K562 (cell line): ENCODE measurements at regions not wholly inside any gene's neighbourhood (a gene's known extent, or its start where the extent isn't known, plus 50 kb on each side); places are given as distances from the start of the nearest gene placed in this dataset.

Experiments used
- SLC30A9 ChIP-seq: fragments of 250-450 bp; sonication (Bioruptor Pico); IDR thresholded peaks from 2 replicates; pipeline ENCODE4 v1.8.0; 2022; ENCODE audit warnings: mild to moderate bottlenecking, moderate library complexity
- WHSC1 ChIP-seq: IDR thresholded peaks from one replicate; pipeline ENCODE4 v1.6.1; 2012; ENCODE audit warnings: low read length, control low read depth, inconsistent platforms
- ZNF121 ChIP-seq: sonication (generic); formaldehyde crosslinking; conservative IDR thresholded peaks from 2 replicates; pipeline ENCODE4 v1.8.0; 2022; ENCODE audit warnings: missing genetic modification reagents
- ZNF134 ChIP-seq: fragments of 250-450 bp; sonication (Bioruptor Pico); conservative IDR thresholded peaks from 2 replicates; pipeline ENCODE4 v1.4.0; 2020
- ZNF76 ChIP-seq: fragments of 250-450 bp; sonication (Bioruptor Pico); IDR thresholded peaks from 2 replicates; pipeline ENCODE4 v1.4.0; 2020; ENCODE audit warnings: mild to moderate bottlenecking, moderate library complexity, borderline replicate concordance
- ZZZ3 ChIP-seq: fragments of 450-650 bp; IDR thresholded peaks from 2 replicates; pipeline ENCODE4 v1.6.1; 2016; ENCODE audit warnings: antibody characterized with exemption, mild to moderate bottlenecking, moderate library complexity
- TF ChIP-seq, protein P1 (sequence below): fragments of 450-650 bp; IDR thresholded peaks from 2 replicates; pipeline ENCODE4 v1.7.1; 2018; ENCODE audit warnings: mild to moderate bottlenecking, low read depth; ENCODE audit not compliant: partially characterized antibody
- TF ChIP-seq, protein P2 (sequence below), 2 experiments: fragments of 450-650 bp in 1 of 2; sonication (generic) in 1 of 2; formaldehyde crosslinking in 1 of 2; IDR thresholded peaks in 1 of 2; conservative IDR thresholded peaks in 1 of 2; 2 replicates each; pipeline versions ENCODE4 v1.6.1 to v1.8.1; 2016 to 2023; ENCODE audit warnings: mild to moderate bottlenecking in 2 of 2, moderate library complexity in 2 of 2, inconsistent platforms in 1 of 2, missing genetic modification reagents in 1 of 2
- TF ChIP-seq, protein P3 (sequence below): fragments of 200-800 bp; sonication (Bioruptor generic); IDR thresholded peaks from 2 replicates; pipeline ENCODE4 v1.6.1; 2016; ENCODE audit warnings: missing genetic modification characterization, missing compliant biosample characterization
- TF ChIP-seq, protein P4 (sequence below): sonication (generic); IDR thresholded peaks from 2 replicates; pipeline ENCODE4 v1.6.1; 2016

DNA sequence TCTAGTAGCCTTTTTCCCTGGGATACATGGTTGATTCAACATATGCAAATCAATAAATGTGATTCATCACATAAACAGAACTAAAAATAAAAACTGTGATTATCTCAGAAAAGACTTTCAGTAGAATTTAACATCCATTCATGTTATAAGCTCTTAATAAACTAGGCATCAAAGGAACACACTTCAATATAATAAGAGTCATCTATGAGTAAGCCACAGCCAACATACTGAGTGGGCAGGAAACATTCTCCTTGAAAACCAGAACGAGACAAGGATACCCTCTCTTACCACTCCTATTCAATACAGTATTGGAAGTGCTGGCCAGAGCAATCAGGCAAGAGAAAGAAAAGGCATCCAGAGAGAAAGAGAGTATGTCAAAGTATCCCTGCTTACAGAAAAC is 239.9 kb downstream of the ATPSCKMT start (continued):
- TF ChIP-seq, protein P1, sequence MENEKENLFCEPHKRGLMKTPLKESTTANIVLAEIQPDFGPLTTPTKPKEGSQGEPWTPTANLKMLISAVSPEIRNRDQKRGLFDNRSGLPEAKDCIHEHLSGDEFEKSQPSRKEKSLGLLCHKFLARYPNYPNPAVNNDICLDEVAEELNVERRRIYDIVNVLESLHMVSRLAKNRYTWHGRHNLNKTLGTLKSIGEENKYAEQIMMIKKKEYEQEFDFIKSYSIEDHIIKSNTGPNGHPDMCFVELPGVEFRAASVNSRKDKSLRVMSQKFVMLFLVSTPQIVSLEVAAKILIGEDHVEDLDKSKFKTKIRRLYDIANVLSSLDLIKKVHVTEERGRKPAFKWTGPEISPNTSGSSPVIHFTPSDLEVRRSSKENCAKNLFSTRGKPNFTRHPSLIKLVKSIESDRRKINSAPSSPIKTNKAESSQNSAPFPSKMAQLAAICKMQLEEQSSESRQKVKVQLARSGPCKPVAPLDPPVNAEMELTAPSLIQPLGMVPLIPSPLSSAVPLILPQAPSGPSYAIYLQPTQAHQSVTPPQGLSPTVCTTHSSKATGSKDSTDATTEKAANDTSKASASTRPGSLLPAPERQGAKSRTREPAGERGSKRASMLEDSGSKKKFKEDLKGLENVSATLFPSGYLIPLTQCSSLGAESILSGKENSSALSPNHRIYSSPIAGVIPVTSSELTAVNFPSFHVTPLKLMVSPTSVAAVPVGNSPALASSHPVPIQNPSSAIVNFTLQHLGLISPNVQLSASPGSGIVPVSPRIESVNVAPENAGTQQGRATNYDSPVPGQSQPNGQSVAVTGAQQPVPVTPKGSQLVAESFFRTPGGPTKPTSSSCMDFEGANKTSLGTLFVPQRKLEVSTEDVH: no peak
- TF ChIP-seq ZNF76: no peak
- no peak for TF ChIP-seq ZNF134 (CRISPR knock-in tag)
- no peak for TF ChIP-seq WHSC1
- TF ChIP-seq, protein P2, sequence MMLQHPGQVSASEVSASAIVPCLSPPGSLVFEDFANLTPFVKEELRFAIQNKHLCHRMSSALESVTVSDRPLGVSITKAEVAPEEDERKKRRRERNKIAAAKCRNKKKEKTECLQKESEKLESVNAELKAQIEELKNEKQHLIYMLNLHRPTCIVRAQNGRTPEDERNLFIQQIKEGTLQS (IDR thresholded peaks at IDR 0.05): no peak
- TF ChIP-seq, protein P2 (CRISPR knock-in tag; conservative IDR thresholded peaks at IDR 0.05): no peak
- TF ChIP-seq, protein P3, sequence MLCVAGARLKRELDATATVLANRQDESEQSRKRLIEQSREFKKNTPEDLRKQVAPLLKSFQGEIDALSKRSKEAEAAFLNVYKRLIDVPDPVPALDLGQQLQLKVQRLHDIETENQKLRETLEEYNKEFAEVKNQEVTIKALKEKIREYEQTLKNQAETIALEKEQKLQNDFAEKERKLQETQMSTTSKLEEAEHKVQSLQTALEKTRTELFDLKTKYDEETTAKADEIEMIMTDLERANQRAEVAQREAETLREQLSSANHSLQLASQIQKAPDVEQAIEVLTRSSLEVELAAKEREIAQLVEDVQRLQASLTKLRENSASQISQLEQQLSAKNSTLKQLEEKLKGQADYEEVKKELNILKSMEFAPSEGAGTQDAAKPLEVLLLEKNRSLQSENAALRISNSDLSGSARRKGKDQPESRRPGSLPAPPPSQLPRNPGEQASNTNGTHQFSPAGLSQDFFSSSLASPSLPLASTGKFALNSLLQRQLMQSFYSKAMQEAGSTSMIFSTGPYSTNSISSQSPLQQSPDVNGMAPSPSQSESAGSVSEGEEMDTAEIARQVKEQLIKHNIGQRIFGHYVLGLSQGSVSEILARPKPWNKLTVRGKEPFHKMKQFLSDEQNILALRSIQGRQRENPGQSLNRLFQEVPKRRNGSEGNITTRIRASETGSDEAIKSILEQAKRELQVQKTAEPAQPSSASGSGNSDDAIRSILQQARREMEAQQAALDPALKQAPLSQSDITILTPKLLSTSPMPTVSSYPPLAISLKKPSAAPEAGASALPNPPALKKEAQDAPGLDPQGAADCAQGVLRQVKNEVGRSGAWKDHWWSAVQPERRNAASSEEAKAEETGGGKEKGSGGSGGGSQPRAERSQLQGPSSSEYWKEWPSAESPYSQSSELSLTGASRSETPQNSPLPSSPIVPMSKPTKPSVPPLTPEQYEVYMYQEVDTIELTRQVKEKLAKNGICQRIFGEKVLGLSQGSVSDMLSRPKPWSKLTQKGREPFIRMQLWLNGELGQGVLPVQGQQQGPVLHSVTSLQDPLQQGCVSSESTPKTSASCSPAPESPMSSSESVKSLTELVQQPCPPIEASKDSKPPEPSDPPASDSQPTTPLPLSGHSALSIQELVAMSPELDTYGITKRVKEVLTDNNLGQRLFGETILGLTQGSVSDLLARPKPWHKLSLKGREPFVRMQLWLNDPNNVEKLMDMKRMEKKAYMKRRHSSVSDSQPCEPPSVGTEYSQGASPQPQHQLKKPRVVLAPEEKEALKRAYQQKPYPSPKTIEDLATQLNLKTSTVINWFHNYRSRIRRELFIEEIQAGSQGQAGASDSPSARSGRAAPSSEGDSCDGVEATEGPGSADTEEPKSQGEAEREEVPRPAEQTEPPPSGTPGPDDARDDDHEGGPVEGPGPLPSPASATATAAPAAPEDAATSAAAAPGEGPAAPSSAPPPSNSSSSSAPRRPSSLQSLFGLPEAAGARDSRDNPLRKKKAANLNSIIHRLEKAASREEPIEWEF (CRISPR knock-in tag): no peak
- no peak for TF ChIP-seq ZZZ3
- TF ChIP-seq, protein P4, sequence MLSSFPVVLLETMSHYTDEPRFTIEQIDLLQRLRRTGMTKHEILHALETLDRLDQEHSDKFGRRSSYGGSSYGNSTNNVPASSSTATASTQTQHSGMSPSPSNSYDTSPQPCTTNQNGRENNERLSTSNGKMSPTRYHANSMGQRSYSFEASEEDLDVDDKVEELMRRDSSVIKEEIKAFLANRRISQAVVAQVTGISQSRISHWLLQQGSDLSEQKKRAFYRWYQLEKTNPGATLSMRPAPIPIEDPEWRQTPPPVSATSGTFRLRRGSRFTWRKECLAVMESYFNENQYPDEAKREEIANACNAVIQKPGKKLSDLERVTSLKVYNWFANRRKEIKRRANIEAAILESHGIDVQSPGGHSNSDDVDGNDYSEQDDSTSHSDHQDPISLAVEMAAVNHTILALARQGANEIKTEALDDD: no peak
- TF ChIP-seq SLC30A9: no peak
- TF ChIP-seq ZNF121 (CRISPR knock-in tag): no peak
